ENCODE measurements at regions not wholly inside any gene's neighbourhood (a gene's known extent, or its start where the extent isn't known, plus 50 kb on each side); places are given as distances from the start of the nearest gene placed in this dataset.

GRCh38 chr15:61720197-61720704 is 340.0 kb downstream of the VPS13C start (continued):
- TF ChIP-seq CUX1 (IDR thresholded peaks at IDR 0.05; ENCODE audit: insufficient replicate concordance, low read depth, low read length) (no peak), IRF5 (IDR thresholded peaks at IDR 0.05; ENCODE audit: borderline replicate concordance) (no peak), PAX8 (IDR thresholded peaks at IDR 0.05) (no peak), MYC (IDR thresholded peaks at IDR 0.05; ENCODE audit: insufficient read depth, insufficient read length, insufficient replicate concordance, low read length, severe bottlenecking) (no peak), ZBTB40 (IDR thresholded peaks at IDR 0.05; ENCODE audit: borderline replicate concordance) (no peak), TARDBP (IDR thresholded peaks at IDR 0.05; ENCODE audit: borderline replicate concordance) (no peak), KDM1A (IDR thresholded peaks at IDR 0.05; ENCODE audit: borderline replicate concordance) (no peak), TCF3 (IDR thresholded peaks at IDR 0.05; ENCODE audit: borderline replicate concordance, insufficient read depth, low read depth, low read length) (no peak)
